GM18511 (cell line): ENCODE measurements at regions not wholly inside any gene's neighbourhood (a gene's known extent, or its start where the extent isn't known, plus 50 kb on each side); places are given as distances from the start of the nearest gene placed in this dataset.

Experiments
- ATAC-seq: cut with Tn5 transposase; IDR thresholded peaks from one replicate; pipeline ENCODE4 v1.9.1; 2021; ENCODE audit warnings: mild to moderate bottlenecking, moderate library complexity; ENCODE audit not compliant: unreplicated experiment

DNA sequence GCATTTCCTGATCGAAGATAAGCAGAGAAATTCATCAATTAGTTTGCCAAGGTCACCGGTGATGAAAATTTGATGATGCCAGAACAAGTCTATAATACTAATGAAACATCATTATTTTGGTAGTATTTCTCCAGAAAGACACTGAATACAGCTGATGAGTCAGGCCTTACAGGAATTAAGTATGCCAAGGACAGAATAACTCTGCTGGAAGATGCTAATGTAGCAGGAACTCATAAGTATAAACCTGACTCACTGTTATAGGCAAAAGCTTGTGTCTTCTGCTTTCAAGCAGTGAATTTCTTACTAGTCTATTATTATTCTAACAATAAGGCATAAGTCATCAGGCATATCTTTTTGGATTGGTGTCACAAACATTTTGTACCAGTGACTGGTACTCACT, 1825.1 kb upstream of the IGFBP7 start:
- ATAC-seq = no peak

DNA sequence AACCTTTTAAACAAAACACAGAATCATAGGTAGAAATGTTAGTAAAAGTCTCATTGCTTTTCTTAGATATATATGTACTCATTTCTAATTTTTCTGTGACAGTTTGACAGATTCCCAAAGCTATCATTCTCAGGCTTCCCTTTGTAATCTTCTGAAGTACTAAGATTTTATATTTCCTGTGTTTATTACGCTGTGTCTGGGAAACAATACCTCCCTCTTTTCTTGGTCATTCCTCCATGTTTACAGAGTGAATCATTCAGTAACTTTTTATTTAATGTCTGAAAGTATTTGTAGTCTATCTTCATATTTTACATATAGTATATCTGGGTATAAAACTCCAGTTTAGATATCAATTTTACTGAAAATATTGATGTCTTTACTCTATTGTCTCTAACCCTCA, 1826.3 kb upstream of the IGFBP7 start:
- no peak for ATAC-seq

DNA sequence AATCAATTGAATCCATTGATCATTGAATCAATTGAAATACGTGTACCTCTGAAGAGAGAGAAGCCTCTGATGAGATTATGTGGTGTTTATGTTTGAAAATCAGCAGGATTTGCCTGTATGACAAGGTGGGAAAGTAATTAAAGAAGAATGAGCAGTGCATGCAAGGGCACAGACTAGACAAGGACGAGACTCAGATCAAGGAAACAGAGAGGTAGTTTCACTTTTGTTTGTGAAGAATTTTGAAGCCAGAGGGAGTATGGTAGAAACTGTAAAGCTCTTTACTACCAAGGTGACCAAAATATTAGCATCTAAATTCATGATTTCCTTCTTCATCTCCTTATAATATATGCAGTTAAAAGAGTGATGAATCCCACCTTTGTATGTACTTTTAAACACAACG, 1830.0 kb upstream of the IGFBP7 start:
- no peak for ATAC-seq

DNA sequence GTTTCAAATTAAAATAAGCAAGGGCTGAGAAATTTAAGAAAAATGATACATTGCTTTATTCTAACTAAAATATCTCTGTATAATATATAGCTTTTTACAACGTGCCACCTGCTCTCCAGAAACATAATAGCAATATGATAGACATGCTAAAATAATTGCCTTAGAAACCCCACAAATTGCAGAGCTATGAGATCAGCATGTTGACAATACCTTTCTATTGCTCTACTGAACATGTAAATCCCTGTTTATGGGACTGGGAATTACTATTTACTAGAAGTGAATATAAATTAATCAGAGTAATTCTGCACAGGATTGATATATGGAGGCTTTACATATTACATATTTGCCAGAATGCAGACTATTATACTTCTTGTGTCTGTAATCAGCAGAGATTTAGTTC, 1831.1 kb upstream of the IGFBP7 start:
- no peak for ATAC-seq

DNA sequence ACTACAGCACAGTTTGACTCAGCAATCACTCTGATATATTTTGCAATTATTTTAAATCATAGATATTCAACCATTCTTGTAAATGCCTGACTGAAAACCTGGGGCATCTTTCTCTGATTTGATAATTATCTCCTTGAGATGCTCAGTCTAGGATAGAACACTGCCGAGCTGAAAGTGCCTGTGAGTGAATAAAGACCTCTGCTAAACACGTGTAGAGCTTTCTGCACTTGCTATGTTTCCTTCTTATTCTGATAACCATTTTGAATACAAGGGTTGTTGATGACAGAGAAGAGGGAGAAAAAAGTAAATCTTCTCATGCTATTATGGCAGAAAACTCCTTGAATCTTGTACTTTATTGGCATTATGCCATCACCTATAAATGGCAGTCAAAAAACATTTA, 1843.4 kb upstream of the IGFBP7 start:
- ATAC-seq = no peak

DNA sequence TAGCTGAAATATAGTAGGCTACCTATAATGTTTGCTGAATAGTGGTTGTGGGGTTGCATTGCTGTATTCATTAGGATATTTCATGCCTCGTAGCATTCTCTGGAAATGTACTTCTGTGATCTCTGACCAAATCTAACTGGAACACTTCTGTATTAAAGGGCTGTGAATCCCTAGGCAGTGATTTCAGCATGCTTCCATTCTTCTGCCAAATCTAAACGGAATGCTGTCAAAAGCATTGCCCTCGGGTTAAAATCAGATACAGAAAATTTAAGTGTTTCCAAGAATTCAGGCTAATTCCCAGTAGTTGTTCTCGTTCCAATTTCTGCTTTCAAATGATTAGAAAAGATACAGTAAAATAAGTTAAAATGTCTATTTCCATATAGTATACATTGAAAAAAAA, 1847.5 kb upstream of the IGFBP7 start:
- ATAC-seq = no peak

DNA sequence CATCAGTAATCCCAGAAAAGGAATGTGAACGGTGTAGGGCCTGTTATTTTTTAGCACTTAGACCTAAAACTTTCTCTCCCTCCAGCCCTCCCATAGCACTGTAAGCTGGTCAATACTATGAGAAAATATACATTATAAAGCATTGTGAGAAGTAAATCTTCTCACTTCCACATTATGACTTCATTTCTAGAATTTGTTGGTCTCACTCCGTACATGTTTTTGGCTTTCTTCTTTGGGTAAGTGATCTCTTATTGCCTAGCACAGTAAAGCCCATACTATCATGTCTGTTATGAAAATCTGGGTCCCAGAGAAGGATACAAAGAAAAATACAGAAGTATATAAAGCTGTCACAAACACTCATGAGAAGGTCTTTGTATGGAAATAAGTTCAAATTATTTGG, 1851.1 kb upstream of the IGFBP7 start:
- ATAC-seq = no peak

DNA sequence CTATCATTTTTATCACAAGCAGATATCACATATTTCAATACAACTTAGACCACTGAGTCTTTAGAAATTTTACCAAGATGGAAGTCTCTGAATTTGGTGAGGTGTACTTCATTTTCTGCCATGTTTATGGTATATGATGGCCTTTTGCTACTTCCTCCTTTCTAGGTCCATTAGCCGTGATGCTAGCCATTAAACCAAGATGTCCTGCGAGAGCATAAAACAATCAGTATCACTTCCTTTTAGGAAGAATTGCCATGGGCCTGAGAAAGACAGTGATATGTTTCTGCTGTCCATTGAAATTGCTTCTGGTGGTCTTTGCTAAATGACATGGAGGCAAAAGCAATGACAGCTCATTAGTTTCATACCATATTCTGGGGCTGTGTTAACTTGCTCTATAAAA, 1851.7 kb upstream of the IGFBP7 start:
- ATAC-seq = no peak

DNA sequence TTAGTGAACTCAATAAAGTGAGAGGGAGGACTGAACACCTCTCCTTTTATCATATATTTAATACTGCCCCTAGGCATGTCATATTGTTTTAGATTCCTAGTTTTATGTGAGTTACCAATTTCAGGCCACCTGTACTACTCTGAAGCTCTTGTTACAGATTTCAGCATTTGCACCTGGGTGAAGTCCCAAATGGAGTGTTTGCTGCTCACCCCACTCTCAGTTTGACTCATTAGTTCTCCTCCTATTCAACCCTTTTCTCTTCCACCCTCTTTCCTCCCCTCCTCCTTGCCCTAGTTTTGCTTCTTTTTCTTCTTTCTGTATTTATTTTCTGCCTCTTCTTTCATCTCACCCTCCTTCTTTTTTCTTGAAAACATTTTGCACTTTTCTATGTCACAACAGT, 1852.2 kb upstream of the IGFBP7 start:
- no peak for ATAC-seq

DNA sequence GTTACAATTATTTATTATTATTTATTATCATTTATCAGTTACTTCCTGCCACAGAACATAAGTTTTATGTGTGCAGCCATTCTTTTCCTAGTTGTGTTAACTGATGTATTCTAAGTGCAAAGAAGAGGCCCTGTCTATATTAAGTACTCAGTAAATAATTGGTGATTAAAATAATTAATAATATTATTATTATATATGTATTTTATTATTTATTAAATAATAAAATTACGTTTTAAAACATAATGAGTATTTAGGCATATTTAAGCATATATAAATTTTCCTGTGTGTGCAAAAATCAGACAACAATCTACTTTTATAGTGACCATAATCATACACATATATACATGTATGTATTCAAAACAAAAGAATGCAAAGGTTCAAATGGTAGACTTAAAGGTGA, 1871.6 kb upstream of the IGFBP7 start:
- ATAC-seq = no peak

DNA sequence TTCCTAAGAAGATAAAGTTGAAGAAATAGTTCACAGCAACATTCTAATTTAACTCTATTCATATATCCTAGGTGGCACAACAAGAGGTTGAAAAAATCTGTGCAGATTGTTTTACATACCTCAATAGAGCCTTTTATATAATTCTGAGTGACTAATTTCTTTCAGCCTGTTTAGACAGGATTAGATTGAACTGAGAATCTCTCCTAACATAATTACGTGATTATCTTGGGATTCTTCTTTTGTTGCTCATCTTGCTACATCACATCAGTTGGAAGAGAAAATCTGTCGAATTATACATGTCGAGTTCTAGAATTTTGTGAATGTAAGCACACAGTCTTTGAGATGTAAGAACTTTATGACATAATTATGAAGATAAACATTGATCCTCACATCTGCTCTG, 1873.7 kb upstream of the IGFBP7 start:
- no peak for ATAC-seq

DNA sequence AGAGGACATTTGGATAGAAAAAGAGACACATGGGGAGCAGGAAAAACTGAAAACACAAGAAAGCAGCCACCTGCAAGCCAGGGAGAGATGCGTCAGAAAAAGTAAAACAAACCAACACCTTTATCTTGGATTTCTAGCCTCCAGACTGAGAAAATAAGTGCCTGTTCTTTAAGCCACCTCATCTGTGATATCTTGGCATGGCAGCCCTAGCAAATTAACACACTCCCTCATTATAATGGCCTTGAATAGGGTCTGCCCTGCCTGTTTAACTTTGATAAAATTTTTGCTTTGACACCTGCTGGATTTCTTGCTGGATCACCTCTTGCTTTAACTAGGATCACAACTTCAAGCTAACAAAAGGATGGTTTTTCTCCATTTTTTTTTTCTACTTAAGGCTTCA, 1892.0 kb upstream of the IGFBP7 start:
- ATAC-seq = no peak

DNA sequence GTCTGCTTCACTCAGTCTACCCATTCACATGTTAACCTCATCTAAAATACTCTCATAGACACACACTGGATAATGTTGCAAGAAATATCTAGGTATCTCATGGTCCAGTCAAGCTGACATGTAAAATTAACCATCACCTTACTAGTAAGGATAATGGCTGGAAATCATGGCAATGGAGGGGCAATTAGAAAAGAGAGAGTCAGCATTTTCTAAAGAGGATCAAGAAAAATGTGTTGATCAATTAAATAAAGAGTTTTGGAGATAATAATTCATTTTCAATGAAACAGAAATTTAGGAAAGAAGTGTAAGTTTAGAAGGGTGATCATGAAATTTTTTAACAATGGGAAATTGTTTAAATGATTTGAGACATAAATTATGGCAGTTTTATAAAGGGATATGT, 1914.1 kb upstream of the IGFBP7 start:
- ATAC-seq = no peak

DNA sequence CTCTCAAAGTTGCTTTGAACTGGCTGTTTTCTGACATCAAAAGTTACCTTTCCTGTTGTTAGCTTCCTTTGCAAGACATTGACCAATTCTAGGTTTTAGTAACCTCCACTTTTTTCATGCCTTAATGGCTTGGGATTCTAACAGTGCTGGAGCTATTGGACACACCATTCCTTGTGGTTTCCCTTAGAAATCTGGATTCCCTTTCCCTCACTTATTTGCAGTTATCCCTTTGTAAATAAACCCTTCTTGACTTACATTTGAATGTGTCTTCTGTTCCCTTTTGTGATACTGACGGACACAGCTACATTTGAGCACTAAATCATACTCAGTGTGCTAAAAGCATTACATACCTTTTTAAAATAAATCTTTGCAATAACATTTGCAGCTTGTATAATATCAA, 1927.6 kb upstream of the IGFBP7 start:
- ATAC-seq = no peak

DNA sequence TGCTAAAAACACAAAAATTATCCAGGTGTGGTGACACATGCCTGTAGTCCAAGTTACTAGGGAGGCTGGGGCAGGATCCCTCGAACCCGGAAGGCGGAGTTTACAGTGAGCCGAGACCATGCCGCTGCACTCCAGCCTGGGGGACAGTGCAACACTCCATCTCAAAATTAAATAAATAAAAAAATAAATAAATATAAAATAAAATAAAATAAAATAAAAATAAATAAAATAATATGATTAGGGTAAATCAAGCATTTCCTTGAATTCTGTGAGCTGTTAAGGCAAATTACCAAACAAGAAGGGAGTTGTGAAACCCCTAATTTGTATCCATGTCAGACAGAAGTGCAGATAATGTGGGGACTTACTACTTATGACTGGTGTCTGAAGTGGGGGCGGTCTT, 1928.9 kb upstream of the IGFBP7 start:
- ATAC-seq = no peak

DNA sequence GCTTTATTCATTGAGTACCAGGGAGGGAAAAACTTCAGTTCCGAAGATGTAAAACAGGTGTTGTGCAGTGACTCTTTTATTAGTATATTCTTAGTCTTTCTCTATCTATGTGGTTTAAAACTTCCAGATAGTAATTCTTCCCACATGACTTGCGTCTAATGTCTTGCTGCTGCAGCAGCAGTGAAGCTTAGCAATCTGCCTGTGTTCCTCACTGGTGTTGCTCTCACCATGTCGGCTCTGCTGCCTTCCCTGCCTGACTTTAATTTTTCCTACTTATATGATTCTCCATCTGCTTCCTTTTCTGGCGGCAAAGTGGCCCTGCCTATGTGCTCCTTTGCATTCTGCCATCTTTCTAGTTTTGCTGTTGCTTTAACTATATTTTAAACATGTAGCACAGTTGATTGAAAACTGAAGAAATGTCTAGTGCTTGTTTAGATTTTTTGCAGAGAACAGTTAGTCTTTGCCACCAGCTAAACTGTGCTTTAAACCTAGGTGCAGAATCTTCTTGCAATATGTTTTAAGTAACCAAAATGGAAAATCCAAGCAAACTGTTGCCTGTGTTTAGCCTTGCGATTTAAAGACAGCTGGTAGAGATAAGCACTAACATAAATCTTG, 1934.2 kb upstream of the IGFBP7 start:
- ATAC-seq = no peak

DNA sequence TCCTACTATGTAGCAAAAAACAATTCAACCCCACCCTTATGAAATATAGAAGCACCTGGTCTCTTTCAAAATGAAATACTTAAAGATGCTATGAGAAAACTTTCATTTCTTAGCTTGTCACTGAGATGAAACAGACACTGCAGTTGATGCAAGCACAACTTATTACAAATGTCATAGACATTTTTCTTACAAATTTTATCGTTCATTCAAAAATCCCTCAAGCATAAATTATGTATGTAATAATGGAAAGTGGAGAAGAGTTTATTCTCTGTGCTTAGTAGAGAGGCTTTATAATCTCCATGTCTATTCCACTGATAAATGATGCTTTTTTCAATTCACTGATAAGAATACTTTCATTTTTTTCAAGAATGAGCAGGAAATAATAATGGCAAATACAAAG, 1943.9 kb upstream of the IGFBP7 start:
- ATAC-seq = no peak

DNA sequence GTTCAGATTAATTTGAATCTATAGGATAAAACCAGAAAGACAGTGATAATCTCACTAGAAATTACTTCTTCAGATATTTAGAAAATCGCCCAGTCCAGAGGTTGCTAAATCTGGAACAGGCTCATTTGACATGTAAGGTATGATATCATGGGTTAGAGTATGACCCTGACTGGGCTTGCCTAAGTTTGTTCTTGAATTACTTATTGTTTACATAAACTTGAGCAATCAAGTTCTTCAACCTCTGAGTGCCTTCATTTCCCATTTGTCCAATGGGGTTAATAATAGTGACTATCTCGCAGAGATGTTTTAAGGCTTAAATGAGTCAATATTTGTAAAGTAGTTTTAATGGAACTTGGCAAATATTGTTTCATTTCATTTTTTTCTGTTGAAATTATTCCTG, 1947.6 kb upstream of the IGFBP7 start:
- ATAC-seq = no peak

DNA sequence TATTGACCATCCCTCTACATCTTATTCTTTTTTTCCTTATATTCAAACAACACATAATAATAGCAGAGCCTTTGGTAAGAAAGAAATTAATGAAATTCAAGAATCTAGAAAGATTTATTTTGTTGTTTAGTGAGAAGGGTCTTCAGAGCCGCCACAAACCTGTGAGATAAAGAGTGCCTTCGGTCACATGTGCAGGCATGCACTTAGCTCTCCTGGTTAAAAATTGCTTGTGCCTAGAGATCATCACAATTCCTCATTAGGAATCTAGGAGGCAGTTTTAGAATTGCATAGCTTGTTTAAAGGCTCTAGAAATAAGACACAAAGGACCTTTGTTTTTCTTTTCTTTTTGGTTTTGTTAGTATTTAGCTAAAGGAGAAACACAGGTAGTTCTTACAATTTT, 1948.4 kb upstream of the IGFBP7 start:
- no peak for ATAC-seq

DNA sequence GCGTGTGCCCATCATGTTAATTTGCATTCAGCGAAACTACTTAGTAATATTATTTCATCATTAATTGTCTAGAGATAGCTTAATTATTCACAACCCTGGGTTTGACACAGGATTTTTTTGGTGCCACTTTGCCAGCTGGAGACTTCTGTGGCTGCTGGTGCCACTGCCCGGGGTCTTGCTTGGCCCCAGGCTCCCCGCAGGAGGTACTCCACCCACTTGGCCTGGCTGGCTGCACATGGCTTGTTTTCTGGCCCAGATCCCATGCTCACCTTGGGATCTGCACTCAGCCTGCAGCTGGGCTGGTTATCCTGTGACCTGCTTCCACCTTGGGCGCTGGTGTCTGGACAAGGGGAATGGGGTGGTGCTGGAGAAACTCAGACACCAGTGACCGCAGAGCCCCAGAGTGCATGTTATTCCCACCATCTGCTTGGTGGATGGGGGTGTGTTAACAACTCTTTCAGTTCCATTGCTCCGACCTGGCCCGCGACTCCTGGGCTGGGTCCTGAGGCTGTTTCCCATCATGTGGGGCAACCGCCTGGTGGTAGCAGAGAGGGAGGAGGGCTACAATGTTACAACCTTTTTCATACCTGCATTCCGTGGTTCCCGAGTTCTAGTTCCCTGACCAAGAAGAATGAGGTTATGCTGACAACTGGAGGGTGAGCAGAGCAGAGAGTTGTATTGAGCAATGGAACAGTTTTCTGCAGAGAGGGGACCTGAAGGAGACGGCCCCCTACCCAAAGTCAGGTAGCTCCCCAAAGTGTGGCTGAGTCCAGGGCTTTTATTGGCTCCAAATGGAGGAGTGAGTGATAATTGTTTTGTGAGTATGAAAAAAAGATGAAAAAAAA, 1950.0 kb upstream of the IGFBP7 start:
- no peak for ATAC-seq

DNA sequence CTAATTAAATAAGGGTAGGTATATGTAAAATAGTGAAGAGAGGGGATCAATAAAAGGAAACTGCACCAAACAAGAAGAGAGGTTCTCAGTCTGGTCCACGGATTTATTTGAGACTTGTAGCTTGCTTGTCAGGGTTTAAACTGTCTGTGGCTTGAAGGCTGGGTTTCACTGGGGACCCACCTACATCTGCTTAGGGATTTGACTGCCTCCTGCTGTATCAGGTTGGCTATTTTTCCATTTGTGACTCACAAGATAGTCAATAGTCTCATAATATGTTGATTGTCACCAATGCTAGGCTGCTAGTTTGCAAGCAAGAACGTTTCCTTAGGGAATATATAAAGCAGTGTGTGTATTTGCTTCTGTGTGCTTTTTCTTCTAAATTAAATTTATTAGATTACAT, 1950.7 kb upstream of the IGFBP7 start:
- ATAC-seq = no peak

DNA sequence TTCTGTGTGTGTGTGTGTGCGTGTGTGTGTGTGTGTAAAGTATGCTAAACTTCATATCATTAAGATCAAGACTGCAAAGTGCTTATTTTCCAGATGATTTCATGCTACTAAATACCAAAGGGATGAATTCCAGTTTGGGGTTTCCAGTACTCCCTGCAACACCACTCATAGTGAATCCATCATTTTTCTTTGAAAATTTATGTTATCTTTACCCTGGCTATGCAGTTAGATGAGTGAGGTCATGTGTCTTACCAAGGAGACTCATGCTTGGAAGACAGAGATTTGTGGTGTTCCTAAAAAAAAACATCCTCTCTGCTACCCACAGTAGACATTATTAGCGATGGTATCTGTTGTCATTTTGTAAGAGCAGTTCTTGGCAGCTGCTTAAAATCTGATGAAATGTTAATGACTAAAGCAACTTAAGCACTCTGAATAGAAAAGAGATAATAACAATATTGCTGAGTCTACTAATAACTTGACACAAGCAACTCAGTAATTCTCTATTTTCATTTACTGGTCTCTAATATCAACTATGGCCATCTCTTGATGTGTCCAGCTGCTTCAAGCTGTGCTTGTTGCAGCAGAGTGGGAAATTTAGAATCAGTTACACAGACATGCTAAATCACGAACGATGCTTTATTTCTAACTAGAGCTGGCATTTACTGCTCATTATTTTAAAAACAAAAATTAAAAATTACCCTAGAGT, 1953.0 kb upstream of the IGFBP7 start:
- no peak for ATAC-seq
